ENCODE measurements at regions not wholly inside any gene's neighbourhood (a gene's known extent, or its start where the extent isn't known, plus 50 kb on each side); places are given as distances from the start of the nearest gene placed in this dataset.

DNA sequence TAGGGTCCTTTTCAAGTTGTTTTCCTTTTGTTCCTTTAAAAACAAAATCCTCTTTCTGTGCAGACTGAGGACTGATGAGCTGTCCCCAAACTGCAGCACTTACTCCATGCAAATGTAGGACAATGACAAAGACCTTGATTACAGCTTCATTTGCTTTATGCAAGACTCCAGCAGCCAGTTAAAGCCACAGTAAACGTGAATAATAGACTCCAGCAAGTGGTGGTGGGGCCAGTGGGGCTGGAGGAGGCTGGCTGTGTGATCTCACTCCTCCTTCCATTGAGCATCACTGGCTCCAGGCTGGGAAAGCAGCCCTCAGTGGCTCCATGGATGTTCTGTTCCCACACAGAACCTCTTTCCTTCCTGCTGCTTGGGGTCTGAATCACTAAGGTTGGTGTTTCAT, 306.0 kb upstream of the CELF4 start:
- Histone ChIP-seq H3K9ac (ENCODE audit: low read length) (no peak overlapping the region), H3K27ac (ENCODE audit: low read depth, low read length, poor library complexity, severe bottlenecking) (no peak overlapping the region), H3K9me2 (ENCODE audit: low read depth, low read length) (no peaks in the 10 kb centered on the region), H3K4me3 (ENCODE audit: low read depth, low read length, poor library complexity, severe bottlenecking) (no peak overlapping the region), H3F3A (ENCODE audit: insufficient read depth, low read length) (no peaks in the 10 kb centered on the region), H3K79me2 (ENCODE audit: insufficient read depth, low read length) (no peaks in the 10 kb centered on the region), H3K27me3 (ENCODE audit: insufficient read depth, low read length) (no peaks in the 10 kb centered on the region), H2AFZ (ENCODE audit: low read length) (no peak overlapping the region), H3K4me1 (ENCODE audit: insufficient read depth, low read length, severe bottlenecking) (no peaks in the 10 kb centered on the region), H3K9me3 (ENCODE audit: low read length) (no peaks in the 10 kb centered on the region), H4K20me1 (ENCODE audit: insufficient read depth, low read length) (no peaks in the 10 kb centered on the region), H3K36me3 (ENCODE audit: insufficient read depth, low read length) (no peaks in the 10 kb centered on the region), H3K4me2 (ENCODE audit: low read length) (no peak overlapping the region)
- no peak for TF ChIP-seq EZH2 (IDR thresholded peaks at IDR 0.05; ENCODE audit: borderline replicate concordance, low read length)
- TF ChIP-seq, protein P1, sequence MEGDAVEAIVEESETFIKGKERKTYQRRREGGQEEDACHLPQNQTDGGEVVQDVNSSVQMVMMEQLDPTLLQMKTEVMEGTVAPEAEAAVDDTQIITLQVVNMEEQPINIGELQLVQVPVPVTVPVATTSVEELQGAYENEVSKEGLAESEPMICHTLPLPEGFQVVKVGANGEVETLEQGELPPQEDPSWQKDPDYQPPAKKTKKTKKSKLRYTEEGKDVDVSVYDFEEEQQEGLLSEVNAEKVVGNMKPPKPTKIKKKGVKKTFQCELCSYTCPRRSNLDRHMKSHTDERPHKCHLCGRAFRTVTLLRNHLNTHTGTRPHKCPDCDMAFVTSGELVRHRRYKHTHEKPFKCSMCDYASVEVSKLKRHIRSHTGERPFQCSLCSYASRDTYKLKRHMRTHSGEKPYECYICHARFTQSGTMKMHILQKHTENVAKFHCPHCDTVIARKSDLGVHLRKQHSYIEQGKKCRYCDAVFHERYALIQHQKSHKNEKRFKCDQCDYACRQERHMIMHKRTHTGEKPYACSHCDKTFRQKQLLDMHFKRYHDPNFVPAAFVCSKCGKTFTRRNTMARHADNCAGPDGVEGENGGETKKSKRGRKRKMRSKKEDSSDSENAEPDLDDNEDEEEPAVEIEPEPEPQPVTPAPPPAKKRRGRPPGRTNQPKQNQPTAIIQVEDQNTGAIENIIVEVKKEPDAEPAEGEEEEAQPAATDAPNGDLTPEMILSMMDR (IDR thresholded peaks at IDR 0.05; ENCODE audit: low read length) = no peak

DNA sequence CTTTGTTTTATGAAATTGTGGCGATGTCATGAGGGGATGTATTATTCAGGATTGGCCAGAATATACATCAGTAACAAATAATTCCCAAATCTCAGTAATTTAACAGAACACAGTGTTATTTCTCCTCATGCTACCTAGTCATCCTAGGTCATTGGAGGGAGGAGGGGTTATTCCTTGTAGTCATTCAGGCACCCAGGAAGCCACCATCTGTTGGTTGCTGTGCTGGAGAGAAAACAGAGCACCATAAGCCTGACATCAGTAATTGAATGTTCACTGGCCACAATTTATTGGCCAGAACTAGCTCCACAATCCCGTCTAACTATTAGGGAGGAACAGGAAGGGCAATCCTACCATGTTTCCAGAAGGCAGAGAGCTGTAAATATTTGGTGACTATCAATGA, 303.5 kb upstream of the CELF4 start:
- TF ChIP-seq EZH2 (IDR thresholded peaks at IDR 0.05; ENCODE audit: borderline replicate concordance, low read length) = no peak
- TF ChIP-seq, protein P1 (IDR thresholded peaks at IDR 0.05; ENCODE audit: low read length) = no peak
- H2AFZ ChIP-seq (ENCODE audit: low read length) = no peak overlapping the region

DNA sequence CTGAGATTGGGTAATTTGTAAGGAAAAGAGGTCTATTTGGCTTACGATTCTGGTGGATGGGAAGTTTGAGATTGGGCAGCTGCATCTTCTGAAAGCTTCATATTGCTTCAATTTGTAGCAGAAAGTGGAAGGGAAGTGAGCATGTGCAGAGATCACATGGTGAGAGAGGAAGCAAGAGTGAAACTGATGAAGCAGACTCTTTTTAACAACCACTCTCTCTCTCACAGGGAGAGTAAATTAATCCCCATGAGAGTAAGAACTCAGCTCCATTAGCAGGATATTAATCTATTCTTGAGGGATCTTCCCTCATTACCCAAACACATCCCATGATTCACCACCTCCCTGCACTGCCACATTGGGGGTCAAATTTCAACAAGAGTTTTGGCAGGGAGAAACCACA, 298.5 kb upstream of the CELF4 start:
- Histone ChIP-seq H3K79me2 (ENCODE audit: insufficient read depth, low read length) (no peaks in the 10 kb centered on the region), H4K20me1 (ENCODE audit: insufficient read depth, low read length) (no peaks in the 10 kb centered on the region), H3K36me3 (ENCODE audit: insufficient read depth, low read length) (no peaks in the 10 kb centered on the region), H3K27ac (ENCODE audit: low read depth, low read length, poor library complexity, severe bottlenecking) (no peak overlapping the region), H3K4me1 (ENCODE audit: insufficient read depth, low read length, severe bottlenecking) (no peaks in the 10 kb centered on the region), H3K9me3 (ENCODE audit: low read length) (no peaks in the 10 kb centered on the region), H3K27me3 (ENCODE audit: insufficient read depth, low read length) (no peaks in the 10 kb centered on the region), H2AFZ (ENCODE audit: low read length) (no peak overlapping the region), H3K9ac (ENCODE audit: low read length) (no peak overlapping the region), H3K9me2 (ENCODE audit: low read depth, low read length) (no peaks in the 10 kb centered on the region), H3F3A (ENCODE audit: insufficient read depth, low read length) (no peaks in the 10 kb centered on the region), H3K4me2 (ENCODE audit: low read length) (no peak overlapping the region), H3K4me3 (ENCODE audit: low read depth, low read length, poor library complexity, severe bottlenecking) (no peak overlapping the region)
- no peak for TF ChIP-seq EZH2 (IDR thresholded peaks at IDR 0.05; ENCODE audit: borderline replicate concordance, low read length)

More for the DNA sequence above, 303.5 kb upstream of the CELF4 start:
- H3K9me3 ChIP-seq (ENCODE audit: low read length) = no peaks in the 10 kb centered on the region
- H3K4me2 ChIP-seq (ENCODE audit: low read length) = no peak overlapping the region
- no peaks in the 10 kb centered on the region for H3K36me3 ChIP-seq (ENCODE audit: insufficient read depth, low read length)
- H3K9ac ChIP-seq (ENCODE audit: low read length) = no peak overlapping the region
- no peaks in the 10 kb centered on the region for H4K20me1 ChIP-seq (ENCODE audit: insufficient read depth, low read length)
- H3K9me2 ChIP-seq (ENCODE audit: low read depth, low read length) = no peaks in the 10 kb centered on the region
- H3K4me3 ChIP-seq (ENCODE audit: low read depth, low read length, poor library complexity, severe bottlenecking) = no peak overlapping the region
- H3K79me2 ChIP-seq (ENCODE audit: insufficient read depth, low read length) = no peaks in the 10 kb centered on the region
- H3F3A ChIP-seq (ENCODE audit: insufficient read depth, low read length) = no peaks in the 10 kb centered on the region
- H3K27me3 ChIP-seq (ENCODE audit: insufficient read depth, low read length) = no peaks in the 10 kb centered on the region
- no peaks in the 10 kb centered on the region for H3K4me1 ChIP-seq (ENCODE audit: insufficient read depth, low read length, severe bottlenecking)
- H3K27ac ChIP-seq (ENCODE audit: low read depth, low read length, poor library complexity, severe bottlenecking) = no peak overlapping the region

DNA sequence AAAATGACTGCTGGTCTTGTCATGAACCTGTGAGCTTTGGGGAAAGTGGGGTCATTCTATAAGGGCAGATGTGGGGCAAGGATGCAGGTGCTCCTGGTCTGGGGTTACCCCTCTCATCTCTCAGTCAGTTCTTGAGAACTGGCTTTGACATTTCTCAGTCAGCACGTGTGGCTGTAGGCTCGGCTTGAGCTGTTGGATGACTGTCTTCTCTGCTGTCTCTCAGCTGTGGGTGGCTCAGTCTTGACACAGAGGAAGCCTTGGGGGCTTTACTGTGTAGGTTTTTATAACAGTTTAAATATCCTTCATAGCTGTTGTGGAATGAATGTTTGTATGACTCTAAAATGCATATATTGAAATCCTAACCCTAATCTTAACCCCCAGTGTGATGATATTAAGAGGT, 296.4 kb upstream of the CELF4 start:
- Histone ChIP-seq H4K20me1 (ENCODE audit: insufficient read depth, low read length) (no peaks in the 10 kb centered on the region), H3K9ac (ENCODE audit: low read length) (no peak overlapping the region), H3K79me2 (ENCODE audit: insufficient read depth, low read length) (no peaks in the 10 kb centered on the region), H3K9me3 (ENCODE audit: low read length) (no peaks in the 10 kb centered on the region), H3K27me3 (ENCODE audit: insufficient read depth, low read length) (no peaks in the 10 kb centered on the region), H3K4me1 (ENCODE audit: insufficient read depth, low read length, severe bottlenecking) (no peaks in the 10 kb centered on the region), H3K4me3 (ENCODE audit: low read depth, low read length, poor library complexity, severe bottlenecking) (no peak overlapping the region), H3K27ac (ENCODE audit: low read depth, low read length, poor library complexity, severe bottlenecking) (no peak overlapping the region), H3K9me2 (ENCODE audit: low read depth, low read length) (no peaks in the 10 kb centered on the region), H3K36me3 (ENCODE audit: insufficient read depth, low read length) (no peaks in the 10 kb centered on the region), H3F3A (ENCODE audit: insufficient read depth, low read length) (no peaks in the 10 kb centered on the region), H2AFZ (ENCODE audit: low read length) (no peak overlapping the region), H3K4me2 (ENCODE audit: low read length) (no peak overlapping the region)
- TF ChIP-seq EZH2 (IDR thresholded peaks at IDR 0.05; ENCODE audit: borderline replicate concordance, low read length) = no peak
- TF ChIP-seq, protein P1 (IDR thresholded peaks at IDR 0.05; ENCODE audit: low read length) = no peak
